ENCODE measurements at regions not wholly inside any gene's neighbourhood (a gene's known extent, or its start where the extent isn't known, plus 50 kb on each side); places are given as distances from the start of the nearest gene placed in this dataset.

DNA sequence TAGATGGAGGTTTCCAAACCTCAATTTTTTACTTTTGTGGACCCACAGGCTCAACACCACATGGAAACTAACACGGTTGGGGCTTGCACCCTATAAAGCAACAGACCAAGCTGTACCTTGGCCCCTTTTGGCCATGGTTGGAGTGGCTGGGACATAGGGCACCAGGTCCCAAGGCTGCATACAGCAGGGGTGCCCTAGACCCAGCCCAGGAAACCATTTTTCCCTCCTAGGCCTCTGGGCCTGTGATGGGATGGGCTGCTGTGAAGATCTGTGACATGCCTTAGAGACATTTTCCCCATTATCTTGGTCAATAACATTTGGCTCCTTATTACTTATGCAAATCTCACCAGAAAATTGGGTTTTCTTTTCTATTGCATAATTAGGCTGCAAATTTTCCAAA, 337.0 kb upstream of the CADM2 start:
- TF ChIP-seq, protein P1, sequence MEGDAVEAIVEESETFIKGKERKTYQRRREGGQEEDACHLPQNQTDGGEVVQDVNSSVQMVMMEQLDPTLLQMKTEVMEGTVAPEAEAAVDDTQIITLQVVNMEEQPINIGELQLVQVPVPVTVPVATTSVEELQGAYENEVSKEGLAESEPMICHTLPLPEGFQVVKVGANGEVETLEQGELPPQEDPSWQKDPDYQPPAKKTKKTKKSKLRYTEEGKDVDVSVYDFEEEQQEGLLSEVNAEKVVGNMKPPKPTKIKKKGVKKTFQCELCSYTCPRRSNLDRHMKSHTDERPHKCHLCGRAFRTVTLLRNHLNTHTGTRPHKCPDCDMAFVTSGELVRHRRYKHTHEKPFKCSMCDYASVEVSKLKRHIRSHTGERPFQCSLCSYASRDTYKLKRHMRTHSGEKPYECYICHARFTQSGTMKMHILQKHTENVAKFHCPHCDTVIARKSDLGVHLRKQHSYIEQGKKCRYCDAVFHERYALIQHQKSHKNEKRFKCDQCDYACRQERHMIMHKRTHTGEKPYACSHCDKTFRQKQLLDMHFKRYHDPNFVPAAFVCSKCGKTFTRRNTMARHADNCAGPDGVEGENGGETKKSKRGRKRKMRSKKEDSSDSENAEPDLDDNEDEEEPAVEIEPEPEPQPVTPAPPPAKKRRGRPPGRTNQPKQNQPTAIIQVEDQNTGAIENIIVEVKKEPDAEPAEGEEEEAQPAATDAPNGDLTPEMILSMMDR (IDR thresholded peaks at IDR 0.05; ENCODE audit: borderline replicate concordance, extremely low read depth, low read length, poor library complexity, severe bottlenecking): no peak
- TF ChIP-seq EZH2 (IDR thresholded peaks at IDR 0.05; ENCODE audit: borderline replicate concordance, low read depth, low read length, severe bottlenecking): no peak
